Testis (tissue), 2 donors: ENCODE measurements at regions not wholly inside any gene's neighbourhood (a gene's known extent, or its start where the extent isn't known, plus 50 kb on each side); places are given as distances from the start of the nearest gene placed in this dataset.
"Not testable (repeated sequence)": the region's sequence is repeated elsewhere in the genome, so short reads cannot be mapped to it uniquely, and the experiment has no call there.

Experiments
- DNase-seq: peaks from one replicate; pipeline ENCODE4 v3.0.0-alpha.2; 2019
- H3K27ac ChIP-seq, 2 donors: fragments of 200-600 bp; sonication (generic); one replicate each; pipeline ENCODE4 v1.5.1; 2019
- H3K27me3 ChIP-seq: fragments of 200-600 bp; sonication (generic); one replicate; pipeline ENCODE4 v1.5.1; 2019
- H3K36me3 ChIP-seq: fragments of 200-600 bp; sonication (generic); one replicate; pipeline ENCODE4 v1.5.1; 2017; ENCODE audit warnings: low read depth; ENCODE audit errors: missing control alignments
- H3K4me1 ChIP-seq: fragments of 200-600 bp; sonication (generic); one replicate; pipeline ENCODE4 v1.5.1; 2019
- H3K4me3 ChIP-seq, 2 donors: fragments of 200-600 bp; sonication (generic); one replicate each; pipeline ENCODE4 v1.5.1; 2017 to 2019
- H3K9me3 ChIP-seq: fragments of 200-600 bp; sonication (generic); one replicate; pipeline ENCODE4 v1.5.1; 2017
- POLR2A ChIP-seq: fragments of 450-650 bp; IDR thresholded peaks from one replicate; pipeline ENCODE4 v1.6.1; 2017; ENCODE audit warnings: antibody characterized with exemption, mild to moderate bottlenecking, moderate library complexity
- WGBS, 2 donors: methylation state at CpG; one replicate each; pipeline ENCODE4 v1.1.5; 2018; 5-methylcytosine and 5-hydroxymethylcytosine counted together
- intact Hi-C: fragments of 100-400 bp; cut with DNase I; formaldehyde crosslinking; loops from one replicate; pipeline ENCODE4 v1.15.1; 2023; ENCODE audit warnings: low total_unique reads
- TF ChIP-seq, protein P1 (sequence below), 3 experiments: fragments of 450-650 bp in 2 of 3; fragments of 200-600 bp in 1 of 3; sonication (generic) in 1 of 3; IDR thresholded peaks; one replicate each; pipeline ENCODE4 v1.5.1; 2016 to 2019; ENCODE audit warnings: antibody characterized with exemption in 3 of 3, mild to moderate bottlenecking in 2 of 3, moderate library complexity in 1 of 3

DNA sequence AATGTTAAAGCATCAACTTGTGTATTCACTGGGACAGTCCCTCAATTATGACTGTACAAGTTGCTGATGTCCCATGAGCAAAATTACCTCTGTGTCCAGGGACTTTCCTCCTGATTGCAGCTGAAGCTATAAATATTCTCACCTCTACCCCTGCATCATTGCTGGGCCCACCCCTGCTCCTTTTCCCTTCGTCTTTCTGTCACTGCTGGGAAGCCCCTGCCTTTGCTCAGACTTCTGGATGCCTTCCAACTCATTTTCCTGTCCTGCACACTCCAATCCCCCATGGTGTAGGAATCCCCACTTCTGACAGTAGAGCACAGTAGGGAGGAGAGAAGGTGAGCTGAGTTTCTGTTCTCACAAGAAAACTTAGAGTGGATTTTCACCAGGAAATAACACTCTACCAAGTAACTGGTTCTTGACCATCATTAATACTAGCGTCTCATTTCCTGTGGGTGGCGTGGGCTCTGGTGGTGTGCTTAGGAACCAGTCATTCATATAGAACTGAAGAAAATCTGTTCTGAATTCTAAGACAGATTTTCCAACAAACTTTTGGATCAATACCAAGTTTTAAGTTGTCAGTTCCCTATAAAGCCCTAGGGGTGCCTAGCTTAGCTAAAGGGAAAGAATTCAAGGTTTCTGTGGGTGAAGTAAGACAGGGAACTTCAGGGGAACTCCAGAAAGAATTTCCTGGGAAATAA, 136.2 kb upstream of the MED14 start:
- Histone ChIP-seq H3K36me3 (no peaks in the 10 kb centered on the region), H3K4me3 (no peak overlapping the region), H3K27ac (no peak overlapping the region), H3K9me3 (no peaks in the 10 kb centered on the region), H3K27me3 (no peaks in the 10 kb centered on the region), H3K4me1 (no peaks in the 10 kb centered on the region)
- 53 to 80% methylated on average over 3 of the region's 3 CpGs for WGBS, 2 donors
- DNase-seq, result no peak
- no peak for TF ChIP-seq POLR2A
- TF ChIP-seq, protein P1, sequence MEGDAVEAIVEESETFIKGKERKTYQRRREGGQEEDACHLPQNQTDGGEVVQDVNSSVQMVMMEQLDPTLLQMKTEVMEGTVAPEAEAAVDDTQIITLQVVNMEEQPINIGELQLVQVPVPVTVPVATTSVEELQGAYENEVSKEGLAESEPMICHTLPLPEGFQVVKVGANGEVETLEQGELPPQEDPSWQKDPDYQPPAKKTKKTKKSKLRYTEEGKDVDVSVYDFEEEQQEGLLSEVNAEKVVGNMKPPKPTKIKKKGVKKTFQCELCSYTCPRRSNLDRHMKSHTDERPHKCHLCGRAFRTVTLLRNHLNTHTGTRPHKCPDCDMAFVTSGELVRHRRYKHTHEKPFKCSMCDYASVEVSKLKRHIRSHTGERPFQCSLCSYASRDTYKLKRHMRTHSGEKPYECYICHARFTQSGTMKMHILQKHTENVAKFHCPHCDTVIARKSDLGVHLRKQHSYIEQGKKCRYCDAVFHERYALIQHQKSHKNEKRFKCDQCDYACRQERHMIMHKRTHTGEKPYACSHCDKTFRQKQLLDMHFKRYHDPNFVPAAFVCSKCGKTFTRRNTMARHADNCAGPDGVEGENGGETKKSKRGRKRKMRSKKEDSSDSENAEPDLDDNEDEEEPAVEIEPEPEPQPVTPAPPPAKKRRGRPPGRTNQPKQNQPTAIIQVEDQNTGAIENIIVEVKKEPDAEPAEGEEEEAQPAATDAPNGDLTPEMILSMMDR (IDR thresholded peaks at IDR 0.05), result no peak
- intact Hi-C loops, result no loop called here

DNA sequence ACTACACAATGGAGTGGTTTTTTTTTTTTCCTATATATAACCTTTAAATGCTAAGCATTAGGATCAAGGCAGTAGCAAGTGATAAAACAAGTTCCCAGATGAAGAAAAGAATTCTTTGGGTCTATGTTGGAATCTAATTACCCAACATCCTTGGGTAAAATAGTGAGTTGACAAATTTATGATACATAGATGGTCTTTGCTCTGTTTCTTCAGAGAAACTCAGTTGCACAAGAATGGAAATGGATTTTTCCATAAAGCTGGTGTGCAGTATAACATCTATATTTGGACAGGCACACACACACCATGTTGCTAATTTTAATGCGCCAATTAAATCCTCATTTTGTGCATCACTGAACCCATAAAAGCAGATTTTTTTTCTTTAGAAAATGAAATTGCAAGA, 137.0 kb upstream of the MED14 start:
- Histone ChIP-seq H3K27ac (no peak overlapping the region), H3K9me3 (no peaks in the 10 kb centered on the region), H3K4me3 (no peak overlapping the region), H3K4me1 (no peaks in the 10 kb centered on the region), H3K36me3 (no peaks in the 10 kb centered on the region), H3K27me3 (no peaks in the 10 kb centered on the region)
- WGBS, 2 donors, result 95 to 100% methylated on average over 1 of the region's 1 CpG
- intact Hi-C loops, result no loop called here
- DNase-seq, result no peak
- TF ChIP-seq POLR2A, result no peak

DNA sequence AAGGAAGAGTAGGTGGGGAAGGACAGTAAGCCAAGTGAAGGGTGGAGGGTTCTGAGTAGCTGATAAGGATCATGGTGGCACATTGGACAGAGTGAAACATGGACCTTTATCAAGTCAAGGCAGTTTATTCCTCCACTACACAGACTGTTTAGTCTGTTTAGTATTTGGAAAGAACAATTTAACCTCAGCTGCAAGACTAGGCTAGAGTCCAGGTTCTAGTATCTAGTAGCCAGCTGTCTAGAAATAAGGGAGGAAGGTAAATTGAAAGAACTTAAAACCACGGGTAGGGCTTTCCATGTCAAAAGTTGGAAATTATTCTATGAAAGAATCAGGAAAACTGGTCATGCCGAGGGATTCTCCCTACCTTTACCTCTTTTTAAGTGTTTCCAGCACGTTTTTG, 140.1 kb upstream of the MED14 start:
- DNase-seq, result no peak
- H3K9me3 ChIP-seq, result no peaks in the 10 kb centered on the region
- intact Hi-C loops, result no loop called here
- H3K36me3 ChIP-seq, result no peaks in the 10 kb centered on the region
- no peak overlapping the region for H3K4me3 ChIP-seq
- TF ChIP-seq, protein P1 (IDR thresholded peaks at IDR 0.05), result no peak
- TF ChIP-seq POLR2A, result no peak
- no peak overlapping the region for H3K27ac ChIP-seq
- no peaks in the 10 kb centered on the region for H3K4me1 ChIP-seq
- 65 to 66% methylated on average over 3 of the region's 3 CpGs for WGBS, 2 donors
- no peaks in the 10 kb centered on the region for H3K27me3 ChIP-seq

DNA sequence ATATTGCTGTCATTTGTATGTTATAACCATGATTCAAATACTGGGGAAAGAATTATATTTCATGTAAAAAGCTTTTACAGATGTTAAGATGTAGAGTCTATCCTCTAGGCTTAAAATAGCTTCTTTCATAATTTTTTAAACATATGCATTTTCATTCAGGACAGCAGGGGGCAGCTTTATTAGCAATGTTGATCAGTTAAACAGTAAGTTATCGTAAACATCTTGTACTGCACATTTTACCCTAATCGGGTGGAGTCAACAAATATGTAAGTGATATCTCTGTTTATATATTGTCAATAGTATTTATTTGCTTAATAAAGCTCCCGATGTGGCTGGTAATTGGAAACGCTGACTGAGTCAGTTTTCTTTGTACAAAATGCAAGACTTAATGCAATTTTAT, 142.5 kb upstream of the MED14 start:
- intact Hi-C loops, result no loop called here
- H3K4me3 ChIP-seq, result no peak overlapping the region
- no peak for TF ChIP-seq POLR2A
- TF ChIP-seq, protein P1 (IDR thresholded peaks at IDR 0.05), result peak in 2 of 3 experiments; percentile 27 to 29
- H3K27me3 ChIP-seq, result no peaks in the 10 kb centered on the region
- 43 to 48% methylated on average over 4 of the region's 4 CpGs for WGBS, 2 donors
- H3K4me1 ChIP-seq, result no peaks in the 10 kb centered on the region
- H3K36me3 ChIP-seq, result no peaks in the 10 kb centered on the region
- H3K9me3 ChIP-seq, result no peaks in the 10 kb centered on the region
- H3K27ac ChIP-seq, result no peak overlapping the region
- DNase-seq, result no peak

DNA sequence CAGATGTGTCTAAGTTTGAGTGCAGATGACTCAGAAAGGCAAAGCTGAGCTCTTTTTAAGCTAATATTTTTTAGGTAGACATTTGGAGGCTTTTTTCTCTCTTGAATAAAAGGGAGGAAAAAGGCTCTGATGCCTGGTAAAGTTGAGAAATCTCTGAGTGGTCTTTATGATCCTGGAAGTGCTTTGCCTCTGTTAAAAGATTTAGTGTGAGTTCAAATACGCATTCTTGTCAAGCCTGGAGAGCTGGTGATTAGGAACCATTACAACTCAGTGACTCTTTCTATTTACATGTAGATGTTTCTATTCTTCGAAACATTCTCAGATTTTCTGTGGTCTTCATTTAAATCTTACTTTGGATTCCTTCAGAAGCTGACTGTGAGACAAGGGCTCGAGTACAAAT, 143.4 kb upstream of the MED14 start:
- DNase-seq, result no peak
- no peak overlapping the region for H3K27ac ChIP-seq
- no peak overlapping the region for H3K4me3 ChIP-seq
- H3K27me3 ChIP-seq, result no peaks in the 10 kb centered on the region
- TF ChIP-seq, protein P1 (IDR thresholded peaks at IDR 0.05), result no peak
- no peak for TF ChIP-seq POLR2A
- H3K36me3 ChIP-seq, result no peaks in the 10 kb centered on the region
- no peaks in the 10 kb centered on the region for H3K4me1 ChIP-seq
- intact Hi-C loops, result no loop called here
- H3K9me3 ChIP-seq, result no peaks in the 10 kb centered on the region
- 90 to 100% methylated on average over 3 of the region's 3 CpGs for WGBS, 2 donors

DNA sequence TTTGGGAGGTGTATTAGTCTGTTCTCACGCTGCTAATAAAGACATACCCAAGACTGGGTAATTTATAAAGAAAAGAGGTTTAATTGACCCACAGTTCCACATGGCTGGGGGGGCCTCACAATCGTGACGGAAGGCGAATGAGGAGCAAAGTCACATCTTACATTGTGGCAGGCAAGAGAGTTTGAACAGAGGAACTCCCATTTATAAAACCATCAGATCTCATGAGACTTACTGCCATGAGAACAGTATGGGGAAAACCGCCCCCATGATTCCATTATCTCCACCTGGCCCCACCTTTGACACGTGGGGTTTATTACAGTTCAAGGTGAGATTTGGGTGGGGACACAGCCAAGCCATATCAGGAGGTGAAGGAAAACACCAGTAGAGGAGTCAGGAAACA, 143.8 kb upstream of the MED14 start:
- H3K27me3 ChIP-seq, H3K27ac ChIP-seq, H3K36me3 ChIP-seq, DNase-seq, H3K4me3 ChIP-seq, intact Hi-C loops, H3K4me1 ChIP-seq, H3K9me3 ChIP-seq: not testable (repeated sequence)
- WGBS, 2 donors, result 91% methylated on average over 6 of the region's 6 CpGs
